ENCODE measurements at regions not wholly inside any gene's neighbourhood (a gene's known extent, or its start where the extent isn't known, plus 50 kb on each side); places are given as distances from the start of the nearest gene placed in this dataset.

DNA sequence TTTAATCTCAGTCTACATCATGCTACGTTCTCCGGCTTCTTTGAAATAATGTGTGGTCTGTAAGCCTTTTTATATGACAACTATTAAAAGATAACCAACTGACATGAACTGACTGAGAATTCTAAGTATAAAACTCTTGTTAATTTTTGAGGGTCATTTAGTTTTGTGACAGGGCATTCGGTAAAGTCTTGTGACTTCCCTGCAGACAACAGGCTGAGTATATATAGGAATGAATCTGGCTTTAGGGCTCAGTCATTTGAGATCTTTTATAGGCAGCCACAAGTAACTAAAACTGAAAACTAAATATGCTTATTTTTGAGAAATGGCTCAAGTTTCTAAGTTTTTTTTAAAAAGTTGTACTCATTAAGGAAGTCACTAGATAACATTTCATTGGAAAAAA, 62.5 kb upstream of the SCIN start:
- Histone ChIP-seq H3K9me2 (ENCODE audit: insufficient read depth, low read length) (no peaks in the 10 kb centered on the region), H3K27ac (ENCODE audit: low read length) (no peak overlapping the region), H3K9me3 (ENCODE audit: low read length) (no peaks in the 10 kb centered on the region), H3F3A (ENCODE audit: insufficient read depth, low read length, poor library complexity, severe bottlenecking) (no peaks in the 10 kb centered on the region), H2AFZ (ENCODE audit: low read depth, low read length) (no peak overlapping the region), H3K4me2 (ENCODE audit: low read length) (no peak overlapping the region), H4K20me1 (ENCODE audit: insufficient read depth) (no peaks in the 10 kb centered on the region), H3K79me2 (replicated peaks; ENCODE audit: insufficient read depth, low read length) (no peaks in the 10 kb centered on the region), H3K4me3 (ENCODE audit: low read length) (no peak overlapping the region), H3K36me3 (ENCODE audit: insufficient read depth, low read length) (no peaks in the 10 kb centered on the region), H3K27me3 (ENCODE audit: insufficient read depth, low read depth, low read length) (no peaks in the 10 kb centered on the region), H3K9ac (ENCODE audit: low read length) (no peak overlapping the region)
- TF ChIP-seq EZH2 (IDR thresholded peaks at IDR 0.05; ENCODE audit: borderline replicate concordance, insufficient read depth, low read length, poor library complexity, severe bottlenecking), result no peak

DNA sequence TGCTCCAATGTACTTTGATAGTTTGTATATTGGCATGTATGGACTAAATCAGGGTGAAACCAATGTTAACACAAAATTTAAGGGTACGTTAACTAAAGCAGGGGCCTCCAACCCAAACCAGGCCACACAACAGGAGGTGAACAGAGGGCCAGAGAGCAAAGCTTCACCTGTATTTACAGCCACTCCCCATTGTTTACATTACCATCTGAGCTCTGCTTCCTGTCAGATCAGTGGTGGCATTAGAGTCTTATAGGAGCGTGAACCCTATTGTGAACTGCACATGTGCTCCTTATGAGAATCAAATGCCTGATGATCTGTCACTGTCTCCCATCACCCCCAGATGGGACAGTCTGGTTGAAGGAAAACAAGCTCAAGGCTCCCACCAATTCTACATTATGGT, 62.0 kb upstream of the SCIN start:
- no peaks in the 10 kb centered on the region for H3K9me2 ChIP-seq (ENCODE audit: insufficient read depth, low read length)
- no peaks in the 10 kb centered on the region for H4K20me1 ChIP-seq (ENCODE audit: insufficient read depth)
- H3K36me3 ChIP-seq (ENCODE audit: insufficient read depth, low read length), result no peaks in the 10 kb centered on the region
- no peaks in the 10 kb centered on the region for H3K9me3 ChIP-seq (ENCODE audit: low read length)
- no peaks in the 10 kb centered on the region for H3K27me3 ChIP-seq (ENCODE audit: insufficient read depth, low read depth, low read length)
- no peak overlapping the region for H3K4me2 ChIP-seq (ENCODE audit: low read length)
- H3K27ac ChIP-seq (ENCODE audit: low read length), result no peak overlapping the region
- H3F3A ChIP-seq (ENCODE audit: insufficient read depth, low read length, poor library complexity, severe bottlenecking), result no peaks in the 10 kb centered on the region
- H3K9ac ChIP-seq (ENCODE audit: low read length), result no peak overlapping the region
- no peak overlapping the region for H3K4me3 ChIP-seq (ENCODE audit: low read length)
- H3K79me2 ChIP-seq (replicated peaks; ENCODE audit: insufficient read depth, low read length), result no peaks in the 10 kb centered on the region
- no peak overlapping the region for H2AFZ ChIP-seq (ENCODE audit: low read depth, low read length)
- no peak for TF ChIP-seq TAF1 (IDR thresholded peaks at IDR 0.05; ENCODE audit: low read depth)
- no peak for TF ChIP-seq MXI1 (conservative IDR thresholded peaks at IDR 0.05; ENCODE audit: poor library complexity, severe bottlenecking)
- TF ChIP-seq POLR2AphosphoS5 (IDR thresholded peaks at IDR 0.05), result no peak
- TF ChIP-seq, protein P1, sequence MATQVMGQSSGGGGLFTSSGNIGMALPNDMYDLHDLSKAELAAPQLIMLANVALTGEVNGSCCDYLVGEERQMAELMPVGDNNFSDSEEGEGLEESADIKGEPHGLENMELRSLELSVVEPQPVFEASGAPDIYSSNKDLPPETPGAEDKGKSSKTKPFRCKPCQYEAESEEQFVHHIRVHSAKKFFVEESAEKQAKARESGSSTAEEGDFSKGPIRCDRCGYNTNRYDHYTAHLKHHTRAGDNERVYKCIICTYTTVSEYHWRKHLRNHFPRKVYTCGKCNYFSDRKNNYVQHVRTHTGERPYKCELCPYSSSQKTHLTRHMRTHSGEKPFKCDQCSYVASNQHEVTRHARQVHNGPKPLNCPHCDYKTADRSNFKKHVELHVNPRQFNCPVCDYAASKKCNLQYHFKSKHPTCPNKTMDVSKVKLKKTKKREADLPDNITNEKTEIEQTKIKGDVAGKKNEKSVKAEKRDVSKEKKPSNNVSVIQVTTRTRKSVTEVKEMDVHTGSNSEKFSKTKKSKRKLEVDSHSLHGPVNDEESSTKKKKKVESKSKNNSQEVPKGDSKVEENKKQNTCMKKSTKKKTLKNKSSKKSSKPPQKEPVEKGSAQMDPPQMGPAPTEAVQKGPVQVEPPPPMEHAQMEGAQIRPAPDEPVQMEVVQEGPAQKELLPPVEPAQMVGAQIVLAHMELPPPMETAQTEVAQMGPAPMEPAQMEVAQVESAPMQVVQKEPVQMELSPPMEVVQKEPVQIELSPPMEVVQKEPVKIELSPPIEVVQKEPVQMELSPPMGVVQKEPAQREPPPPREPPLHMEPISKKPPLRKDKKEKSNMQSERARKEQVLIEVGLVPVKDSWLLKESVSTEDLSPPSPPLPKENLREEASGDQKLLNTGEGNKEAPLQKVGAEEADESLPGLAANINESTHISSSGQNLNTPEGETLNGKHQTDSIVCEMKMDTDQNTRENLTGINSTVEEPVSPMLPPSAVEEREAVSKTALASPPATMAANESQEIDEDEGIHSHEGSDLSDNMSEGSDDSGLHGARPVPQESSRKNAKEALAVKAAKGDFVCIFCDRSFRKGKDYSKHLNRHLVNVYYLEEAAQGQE (IDR thresholded peaks at IDR 0.05; ENCODE audit: borderline replicate concordance), result no peak
- no peak for TF ChIP-seq SMC3 (conservative IDR thresholded peaks at IDR 0.05; ENCODE audit: poor library complexity)
- no peak for TF ChIP-seq RAD21 (conservative IDR thresholded peaks at IDR 0.05)
- no peak for TF ChIP-seq EP300 (conservative IDR thresholded peaks at IDR 0.05; ENCODE audit: poor library complexity, severe bottlenecking)
- TF ChIP-seq EZH2 (IDR thresholded peaks at IDR 0.05; ENCODE audit: borderline replicate concordance, insufficient read depth, low read length, poor library complexity, severe bottlenecking), result no peak
- TF ChIP-seq, protein P2, sequence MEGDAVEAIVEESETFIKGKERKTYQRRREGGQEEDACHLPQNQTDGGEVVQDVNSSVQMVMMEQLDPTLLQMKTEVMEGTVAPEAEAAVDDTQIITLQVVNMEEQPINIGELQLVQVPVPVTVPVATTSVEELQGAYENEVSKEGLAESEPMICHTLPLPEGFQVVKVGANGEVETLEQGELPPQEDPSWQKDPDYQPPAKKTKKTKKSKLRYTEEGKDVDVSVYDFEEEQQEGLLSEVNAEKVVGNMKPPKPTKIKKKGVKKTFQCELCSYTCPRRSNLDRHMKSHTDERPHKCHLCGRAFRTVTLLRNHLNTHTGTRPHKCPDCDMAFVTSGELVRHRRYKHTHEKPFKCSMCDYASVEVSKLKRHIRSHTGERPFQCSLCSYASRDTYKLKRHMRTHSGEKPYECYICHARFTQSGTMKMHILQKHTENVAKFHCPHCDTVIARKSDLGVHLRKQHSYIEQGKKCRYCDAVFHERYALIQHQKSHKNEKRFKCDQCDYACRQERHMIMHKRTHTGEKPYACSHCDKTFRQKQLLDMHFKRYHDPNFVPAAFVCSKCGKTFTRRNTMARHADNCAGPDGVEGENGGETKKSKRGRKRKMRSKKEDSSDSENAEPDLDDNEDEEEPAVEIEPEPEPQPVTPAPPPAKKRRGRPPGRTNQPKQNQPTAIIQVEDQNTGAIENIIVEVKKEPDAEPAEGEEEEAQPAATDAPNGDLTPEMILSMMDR (IDR thresholded peaks at IDR 0.05; ENCODE audit: poor library complexity, severe bottlenecking), result no peak

DNA sequence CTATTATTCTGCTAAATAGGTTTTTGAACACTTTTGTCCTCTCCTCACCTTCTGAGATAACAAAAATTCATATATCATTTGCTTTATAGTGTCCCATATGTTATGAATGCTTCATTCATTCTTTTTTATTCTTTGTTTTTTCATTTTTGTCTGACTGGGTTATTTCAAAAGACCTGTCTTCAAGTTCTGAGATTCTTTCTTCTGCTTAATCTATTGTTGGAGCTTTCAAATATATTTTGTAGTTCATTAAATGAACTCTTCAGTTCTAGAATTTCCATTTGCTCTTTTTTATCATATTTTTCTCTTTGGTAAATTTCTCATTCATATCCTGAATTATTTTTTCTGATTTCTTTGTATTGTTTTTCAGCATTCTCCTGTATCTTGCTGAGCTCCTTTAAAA, 53.1 kb upstream of the SCIN start:
- Histone ChIP-seq H3K9me2 (ENCODE audit: insufficient read depth, low read length) (no peaks in the 10 kb centered on the region), H3K9me3 (ENCODE audit: low read length) (no peaks in the 10 kb centered on the region), H4K20me1 (ENCODE audit: insufficient read depth) (no peaks in the 10 kb centered on the region), H3K27ac (ENCODE audit: low read length) (no peak overlapping the region), H3K79me2 (replicated peaks; ENCODE audit: insufficient read depth, low read length) (no peaks in the 10 kb centered on the region), H2AFZ (ENCODE audit: low read depth, low read length) (no peak overlapping the region), H3K36me3 (ENCODE audit: insufficient read depth, low read length) (no peaks in the 10 kb centered on the region), H3K27me3 (ENCODE audit: insufficient read depth, low read depth, low read length) (no peaks in the 10 kb centered on the region), H3K4me2 (ENCODE audit: low read length) (no peak overlapping the region), H3F3A (ENCODE audit: insufficient read depth, low read length, poor library complexity, severe bottlenecking) (no peaks in the 10 kb centered on the region), H3K9ac (ENCODE audit: low read length) (no peak overlapping the region), H3K4me3 (ENCODE audit: low read length) (no peak overlapping the region)
- TF ChIP-seq, protein P2 (IDR thresholded peaks at IDR 0.05; ENCODE audit: poor library complexity, severe bottlenecking), result no peak
- TF ChIP-seq SMC3 (conservative IDR thresholded peaks at IDR 0.05; ENCODE audit: poor library complexity) (no peak), TAF1 (IDR thresholded peaks at IDR 0.05; ENCODE audit: low read depth) (no peak), POLR2AphosphoS5 (IDR thresholded peaks at IDR 0.05) (no peak), RAD21 (conservative IDR thresholded peaks at IDR 0.05) (no peak), MXI1 (conservative IDR thresholded peaks at IDR 0.05; ENCODE audit: poor library complexity, severe bottlenecking) (no peak), EZH2 (IDR thresholded peaks at IDR 0.05; ENCODE audit: borderline replicate concordance, insufficient read depth, low read length, poor library complexity, severe bottlenecking) (no peak), EP300 (conservative IDR thresholded peaks at IDR 0.05; ENCODE audit: poor library complexity, severe bottlenecking) (no peak)
- TF ChIP-seq, protein P1 (IDR thresholded peaks at IDR 0.05; ENCODE audit: borderline replicate concordance), result no peak
